AG09319 (cell line): ENCODE measurements at regions not wholly inside any gene's neighbourhood (a gene's known extent, or its start where the extent isn't known, plus 50 kb on each side); places are given as distances from the start of the nearest gene placed in this dataset.

Experiments
- DNase-seq: peaks from one replicate; pipeline ENCODE4 v3.0.0-alpha.2; 2010; ENCODE audit warnings: low read depth; ENCODE audit errors: extremely low read depth
- CTCF ChIP-seq: IDR thresholded peaks from 2 replicates; pipeline ENCODE4 v1.5.1; 2011; ENCODE audit warnings: low read depth, mild to moderate bottlenecking, inconsistent platforms, low read length, moderate library complexity

GRCh38 chr2:78615956-78616355 lies 409.5 kb upstream of the REG3G start:
- no peak for TF ChIP-seq CTCF
- DNase-seq, result no peak

GRCh38 chr2:78634425-78634824 lies 391.1 kb upstream of the REG3G start:
- no peak for DNase-seq
- no peak for TF ChIP-seq CTCF

GRCh38 chr2:78644854-78645253 lies 380.6 kb upstream of the REG3G start:
- DNase-seq, result no peak
- no peak for TF ChIP-seq CTCF

DNA sequence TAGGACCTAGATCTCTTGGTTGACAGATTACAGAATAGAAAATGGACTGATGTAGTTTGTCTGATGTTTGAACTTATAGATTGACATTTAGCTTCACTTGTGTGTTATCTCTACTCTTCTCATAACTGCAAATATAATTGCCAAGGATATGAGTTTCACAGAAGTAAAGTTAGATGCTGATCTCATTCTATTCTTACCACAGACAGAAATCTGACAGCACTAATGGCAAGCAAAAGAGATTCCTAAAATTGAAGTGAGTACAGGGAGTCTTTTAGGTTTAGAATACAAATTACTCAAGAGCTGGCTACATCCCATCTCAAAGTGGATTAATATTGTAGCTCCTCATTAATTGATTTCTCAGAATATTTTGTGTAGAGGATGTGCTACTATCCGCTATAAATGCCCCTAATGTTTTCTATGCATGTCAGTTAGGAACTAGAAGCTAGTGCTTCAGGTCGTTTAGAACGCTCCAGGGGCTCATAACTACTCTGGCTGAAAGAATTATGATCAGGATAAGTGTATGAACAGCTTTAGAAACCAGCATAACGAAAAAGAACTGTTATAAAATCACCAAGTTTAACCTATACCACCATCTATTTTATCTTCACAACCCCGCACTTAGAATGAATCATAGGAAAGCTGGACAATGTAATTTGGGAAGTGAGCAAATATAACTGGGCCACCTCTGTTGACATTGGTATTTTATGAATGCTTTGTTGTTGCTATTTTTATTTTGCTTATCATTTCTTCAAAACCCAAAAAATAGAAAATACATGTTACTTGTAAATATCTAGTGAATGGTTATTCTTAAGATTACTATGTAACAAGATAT lies 378.8 kb upstream of the REG3G start:
- no peak for TF ChIP-seq CTCF
- no peak for DNase-seq

DNA sequence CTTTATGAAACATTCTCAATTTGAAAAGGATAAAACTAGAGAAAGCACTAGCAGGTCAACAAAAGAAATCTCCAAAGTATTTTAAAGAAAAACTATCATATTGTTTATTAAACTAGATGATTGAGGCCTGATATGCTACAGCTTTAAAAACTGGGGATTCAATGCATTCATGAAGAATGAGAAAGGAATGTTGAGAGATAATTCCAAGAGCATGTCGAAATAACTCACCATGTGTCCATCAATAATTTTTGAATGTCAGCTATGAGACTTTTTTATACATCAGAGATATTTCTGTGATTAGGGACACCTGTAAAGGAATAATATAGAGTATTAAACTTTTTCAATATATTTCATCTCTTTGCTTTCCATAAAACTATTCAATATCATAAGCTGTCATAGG lies 376.9 kb upstream of the REG3G start:
- no peak for DNase-seq
- no peak for TF ChIP-seq CTCF

GRCh38 chr2:78654941-78655340 lies 370.6 kb upstream of the REG3G start:
- TF ChIP-seq CTCF, result no peak
- no peak for DNase-seq

- no peak for DNase-seq
Observed at GRCh38 chr2:78676921-78677696, 348.4 kb upstream of the REG3G start.

More at GRCh38 chr2:78676921-78677696, 348.4 kb upstream of the REG3G start:
- TF ChIP-seq CTCF, result no peak
